HEK293 (cell line): ENCODE measurements at regions not wholly inside any gene's neighbourhood (a gene's known extent, or its start where the extent isn't known, plus 50 kb on each side); places are given as distances from the start of the nearest gene placed in this dataset.

ENCODE experiments used
- CTCF ChIA-PET: fragments of 350-600 bp; formaldehyde crosslinking; extraction: SDS; loops from one replicate; lab custom pipeline; 2021; ENCODE audit warnings: antibody characterized with exemption; lab: Yijun Ruan, JAX
- POLR2A ChIA-PET: fragments of 300-600 bp; formaldehyde crosslinking; extraction: SDS; loops from one replicate; lab custom pipeline; 2020; ENCODE audit warnings: antibody characterized with exemption, inconsistent platforms; lab: Yijun Ruan, JAX
- H3K27ac ChIP-seq: fragments of 200-500 bp; sonication (Bioruptor generic); 2 replicates; pipeline ENCODE4 v1.5.1; 2014; ENCODE audit warnings: low read depth, low read length, control low read depth, inconsistent platforms; ENCODE audit errors: extremely low read depth
- H3K36me3 ChIP-seq, 2 experiments: fragments of 200-500 bp in 1 of 2; sonication (Bioruptor generic) in 1 of 2; 1 replicate in 1 of 2; 2 replicates in 1 of 2; pipeline ENCODE4 v1.5.1; 2014 to 2017; ENCODE audit warnings: inconsistent platforms in 2 of 2, low read length in 2 of 2; ENCODE audit not compliant: control insufficient read depth in 2 of 2, insufficient read depth in 1 of 2
- H3K4me1 ChIP-seq: fragments of 200-500 bp; sonication (Bioruptor generic); 2 replicates; pipeline ENCODE4 v1.5.1; 2014; ENCODE audit warnings: mild to moderate bottlenecking, low read length, inconsistent platforms; ENCODE audit not compliant: control insufficient read depth, insufficient read depth
- H3K4me3 ChIP-seq: 2 replicates; pipeline ENCODE4 v1.5.1; 2011; ENCODE audit warnings: low read depth, mild to moderate bottlenecking, control low read depth, low read length, moderate library complexity
- H3K9me3 ChIP-seq: fragments of 200-500 bp; sonication (Bioruptor generic); 2 replicates; pipeline ENCODE4 v1.5.1; 2014; ENCODE audit warnings: low read depth, low read length, inconsistent platforms; ENCODE audit not compliant: control insufficient read depth, insufficient read depth
- HOXC10 ChIP-seq: sonication (generic); formaldehyde crosslinking; IDR thresholded peaks from 2 replicates; pipeline ENCODE4 v1.8.1; 2023; ENCODE audit warnings: mild to moderate bottlenecking, missing genetic modification reagents
- IKZF3 ChIP-seq: fragments of 450-650 bp; IDR thresholded peaks from 2 replicates; pipeline ENCODE4 v1.5.0; 2018; ENCODE audit warnings: missing biosample characterization, mild to moderate bottlenecking, missing genetic modification characterization, moderate library complexity
- PRDM4 ChIP-seq: fragments of 450-650 bp; formaldehyde crosslinking; IDR thresholded peaks from 2 replicates; pipeline ENCODE4 v1.5.1; 2017; ENCODE audit warnings: missing biosample characterization, missing genetic modification characterization
- TSHZ1 ChIP-seq: fragments of 450-650 bp; formaldehyde crosslinking; IDR thresholded peaks from 2 replicates; pipeline ENCODE4 v1.5.1; 2016; ENCODE audit warnings: missing biosample characterization, missing genetic modification characterization, borderline replicate concordance
- YY2 ChIP-seq: fragments of 450-650 bp; formaldehyde crosslinking; IDR thresholded peaks from 2 replicates; pipeline ENCODE4 v1.5.1; 2016; ENCODE audit warnings: missing biosample characterization, missing genetic modification characterization
- ZNF114 ChIP-seq: fragments of 450-650 bp; formaldehyde crosslinking; IDR thresholded peaks from 2 replicates; pipeline ENCODE4 v1.5.0; 2017; ENCODE audit warnings: missing biosample characterization, missing genetic modification characterization
- ZNF157 ChIP-seq: fragments of 450-650 bp; formaldehyde crosslinking; IDR thresholded peaks from 2 replicates; pipeline ENCODE4 v1.5.1; 2016; ENCODE audit warnings: missing biosample characterization, missing genetic modification characterization
- ZNF16 ChIP-seq: fragments of 450-650 bp; formaldehyde crosslinking; IDR thresholded peaks from 2 replicates; pipeline ENCODE4 v1.5.1; 2016; ENCODE audit warnings: low read depth, missing biosample characterization, missing genetic modification characterization
- ZNF169 ChIP-seq: fragments of 450-650 bp; formaldehyde crosslinking; IDR thresholded peaks from 2 replicates; pipeline ENCODE4 v1.5.1; 2016; ENCODE audit warnings: missing biosample characterization, missing genetic modification characterization
- ZNF19 ChIP-seq: fragments of 450-650 bp; formaldehyde crosslinking; IDR thresholded peaks from 2 replicates; pipeline ENCODE4; 2016; ENCODE audit warnings: missing biosample characterization, missing genetic modification characterization, low read depth
- ZNF274 ChIP-seq, 2 experiments: fragments of 200-500 bp in 1 of 2; fragments of 450-650 bp in 1 of 2; sonication (Bioruptor generic) in 1 of 2; formaldehyde crosslinking in 1 of 2; IDR thresholded peaks; 2 replicates each; pipeline versions ENCODE4 v1.5.1 to v1.6.1; 2014 to 2016; ENCODE audit warnings: borderline replicate concordance in 1 of 2, inconsistent platforms in 1 of 2, low read length in 1 of 2, missing biosample characterization in 1 of 2, missing genetic modification characterization in 1 of 2
- ZNF280D ChIP-seq: fragments of 450-650 bp; formaldehyde crosslinking; IDR thresholded peaks from 2 replicates; pipeline ENCODE4 v1.5.1; 2016; ENCODE audit warnings: missing biosample characterization, missing genetic modification characterization
- ZNF324 ChIP-seq: fragments of 450-650 bp; formaldehyde crosslinking; IDR thresholded peaks from 2 replicates; pipeline ENCODE4 v1.5.1; 2016; ENCODE audit warnings: missing biosample characterization, missing genetic modification characterization
- ZNF596 ChIP-seq: fragments of 450-650 bp; IDR thresholded peaks from 2 replicates; pipeline ENCODE4 v1.5.0; 2018; ENCODE audit warnings: missing biosample characterization, mild to moderate bottlenecking, missing genetic modification characterization, moderate library complexity
- ZNF660 ChIP-seq: fragments of 450-650 bp; IDR thresholded peaks from 2 replicates; pipeline ENCODE4 v1.5.1; 2018; ENCODE audit warnings: missing biosample characterization, mild to moderate bottlenecking, missing genetic modification characterization
- ZNF776 ChIP-seq: fragments of 450-650 bp; formaldehyde crosslinking; IDR thresholded peaks from 2 replicates; pipeline ENCODE4 v1.5.0; 2017; ENCODE audit warnings: missing biosample characterization, missing genetic modification characterization, borderline replicate concordance
- ZNF791 ChIP-seq: fragments of 450-650 bp; formaldehyde crosslinking; IDR thresholded peaks from 2 replicates; pipeline ENCODE4 v1.5.1; 2016; ENCODE audit warnings: missing biosample characterization, missing genetic modification characterization
- ZSCAN18 ChIP-seq: fragments of 450-650 bp; formaldehyde crosslinking; IDR thresholded peaks from 2 replicates; pipeline ENCODE4 v1.5.1; 2016; ENCODE audit warnings: missing biosample characterization, missing genetic modification characterization

GRCh38 chr1:79887059-79887458 is 880.5 kb upstream of the ADGRL4 start:
- H3K4me1 ChIP-seq = no peaks in the 10 kb centered on the region
- ChIA-PET POLR2A (no interaction called here), CTCF (no interaction called here)
- TF ChIP-seq ZNF791 (tag by site-specific recombination) (no peak), YY2 (no peak), IKZF3 (tag by site-specific recombination) (no peak), PRDM4 (tag by site-specific recombination) (no peak), ZNF169 (no peak), ZNF274 (IDR thresholded peaks at IDR 0.05; ENCODE audit: low read length) (no peak), ZNF274 (tag by site-specific recombination; IDR thresholded peaks at IDR 0.05; ENCODE audit: borderline replicate concordance) (no peak), ZNF596 (tag by site-specific recombination) (no peak), ZNF324 (tag by site-specific recombination) (no peak), ZNF114 (tag by site-specific recombination) (no peak), HOXC10 (no peak), ZNF157 (tag by site-specific recombination) (no peak), ZNF280D (tag by site-specific recombination) (no peak), TSHZ1 (tag by site-specific recombination) (no peak), ZNF776 (tag by site-specific recombination) (no peak), ZSCAN18 (tag by site-specific recombination) (no peak)
- TF ChIP-seq, all 188 proteins: peak for 0
- Histone ChIP-seq H3K36me3 (no peaks in the 10 kb centered on the region), H3K27ac (no peak overlapping the region), H3K4me3 (no peak overlapping the region), H3K9me3 (no peaks in the 10 kb centered on the region)

- H3K4me1 ChIP-seq = no peaks in the 10 kb centered on the region
- H3K9me3 ChIP-seq = no peaks in the 10 kb centered on the region
- no peak overlapping the region for H3K4me3 ChIP-seq
- CTCF ChIA-PET = no interaction called here
- H3K27ac ChIP-seq = no peak overlapping the region
- POLR2A ChIA-PET = no interaction called here
- no peak for TF ChIP-seq ZNF16 (tag by site-specific recombination)
- no peak for TF ChIP-seq ZNF660 (tag by site-specific recombination)
- no peak for TF ChIP-seq ZNF19
- no peaks in the 10 kb centered on the region for H3K36me3 ChIP-seq
These were observed 878.6 kb upstream of the ADGRL4 start for GRCh38 chr1:79885101-79885500.
